ENCODE measurements at regions not wholly inside any gene's neighbourhood (a gene's known extent, or its start where the extent isn't known, plus 50 kb on each side); places are given as distances from the start of the nearest gene placed in this dataset.

GRCh38 chr2:138213084-138213483 lies 248.8 kb downstream of the HNMT start:
- H3K79me2 ChIP-seq (ENCODE audit: insufficient read depth), result no peaks in the 10 kb centered on the region
- no peak overlapping the region for H3K9ac ChIP-seq
- no peak overlapping the region for H3K4me2 ChIP-seq (ENCODE audit: unreplicated experiment)
- in situ Hi-C loops (cut with MboI), result no loop called here
- no peak overlapping the region for H3K27ac ChIP-seq
- no peaks in the 10 kb centered on the region for H3K4me1 ChIP-seq (ENCODE audit: insufficient read depth)
- no peaks in the 10 kb centered on the region for H3K36me3 ChIP-seq (ENCODE audit: low read depth)
- no peaks in the 10 kb centered on the region for H4K20me1 ChIP-seq (ENCODE audit: insufficient read depth)
- TF ChIP-seq EZH2 (IDR thresholded peaks at IDR 0.05; ENCODE audit: insufficient read depth, poor library complexity, severe bottlenecking) (no peak), EZH2phosphoT487 (IDR thresholded peaks at IDR 0.05; ENCODE audit: insufficient read depth, low read depth) (no peak)
- 19 to 21% methylated on average over 2 of the region's 2 CpGs for WGBS, 2 experiments (ENCODE audit: low coverage in 1 of 2, low lambda C conversion rate in 2 of 2, missing lambda C conversion rate in 2 of 2)
- no peak overlapping the region for H2AFZ ChIP-seq
- H3F3A ChIP-seq (ENCODE audit: insufficient read depth), result no peaks in the 10 kb centered on the region
- no peak for DNase-seq
- no peaks in the 10 kb centered on the region for H3K27me3 ChIP-seq (replicated peaks; ENCODE audit: insufficient read depth)
- H3K9me2 ChIP-seq (ENCODE audit: insufficient read depth), result no peaks in the 10 kb centered on the region
- no peaks in the 10 kb centered on the region for H3K9me3 ChIP-seq (ENCODE audit: low read depth)
- H3K4me3 ChIP-seq, result no peak overlapping the region

DNA sequence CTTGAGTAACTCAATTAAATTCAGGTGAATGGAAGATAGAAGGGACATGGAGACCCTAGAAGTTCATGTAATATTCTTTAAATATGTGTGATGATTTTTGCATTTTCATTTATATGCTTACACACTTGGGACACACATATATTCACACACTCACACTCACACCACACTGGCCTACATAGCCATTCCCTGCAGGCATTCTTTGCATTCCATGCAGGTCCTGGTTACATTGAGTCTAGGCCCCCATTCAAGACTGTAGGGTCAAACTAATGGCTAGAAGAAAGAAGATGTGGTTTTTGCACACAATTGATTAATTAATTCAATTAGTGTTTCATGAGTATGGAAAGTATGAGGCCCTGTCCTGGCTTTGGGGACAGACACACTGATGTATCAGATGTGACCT lies 249.4 kb downstream of the HNMT start:
- TF ChIP-seq EZH2phosphoT487 (IDR thresholded peaks at IDR 0.05; ENCODE audit: insufficient read depth, low read depth), result no peak
- TF ChIP-seq EZH2 (IDR thresholded peaks at IDR 0.05; ENCODE audit: insufficient read depth, poor library complexity, severe bottlenecking), result no peak
- no peaks in the 10 kb centered on the region for H3K36me3 ChIP-seq (ENCODE audit: low read depth)

DNA sequence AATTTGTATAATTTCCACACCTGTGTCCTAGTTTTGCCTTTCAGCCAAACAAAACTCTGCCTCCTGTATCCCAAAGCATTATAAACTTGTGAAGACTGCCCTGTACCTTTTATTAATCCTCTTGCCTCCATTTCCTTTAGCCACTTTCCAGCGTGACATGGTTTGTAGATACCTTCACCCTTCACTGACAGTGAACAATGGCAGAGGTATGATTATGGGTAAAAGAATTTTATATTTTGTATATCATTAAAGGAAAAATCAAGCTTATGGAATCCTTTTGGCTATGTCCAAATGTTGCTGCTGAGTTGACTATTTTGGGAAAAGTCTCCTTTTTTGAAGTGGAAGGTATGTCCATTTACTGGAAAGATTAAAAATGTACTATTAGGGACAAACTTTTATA lies 251.7 kb downstream of the HNMT start:
- Histone ChIP-seq H3K4me2 (ENCODE audit: unreplicated experiment) (no peak overlapping the region), H3K36me3 (ENCODE audit: low read depth) (no peaks in the 10 kb centered on the region), H3K9ac (no peak overlapping the region), H3K79me2 (ENCODE audit: insufficient read depth) (no peaks in the 10 kb centered on the region), H3K27ac (no peak overlapping the region), H2AFZ (no peak overlapping the region), H3F3A (ENCODE audit: insufficient read depth) (no peaks in the 10 kb centered on the region), H3K27me3 (replicated peaks; ENCODE audit: insufficient read depth) (no peaks in the 10 kb centered on the region), H4K20me1 (ENCODE audit: insufficient read depth) (no peaks in the 10 kb centered on the region), H3K4me1 (ENCODE audit: insufficient read depth) (no peaks in the 10 kb centered on the region), H3K4me3 (no peak overlapping the region), H3K9me3 (ENCODE audit: low read depth) (no peaks in the 10 kb centered on the region), H3K9me2 (ENCODE audit: insufficient read depth) (no peaks in the 10 kb centered on the region)
- in situ Hi-C loops (cut with MboI), result no loop called here
- 72 to 91% methylated on average over 1 of the region's 1 CpG for WGBS, 2 experiments (ENCODE audit: low coverage in 1 of 2, low lambda C conversion rate in 2 of 2, missing lambda C conversion rate in 2 of 2)
- DNase-seq, result no peak
- TF ChIP-seq EZH2phosphoT487 (IDR thresholded peaks at IDR 0.05; ENCODE audit: insufficient read depth, low read depth) (no peak), EZH2 (IDR thresholded peaks at IDR 0.05; ENCODE audit: insufficient read depth, poor library complexity, severe bottlenecking) (no peak)

More for the DNA sequence above, 249.4 kb downstream of the HNMT start:
- no peak for DNase-seq
- H2AFZ ChIP-seq, result no peak overlapping the region
- no peaks in the 10 kb centered on the region for H3F3A ChIP-seq (ENCODE audit: insufficient read depth)
- no peaks in the 10 kb centered on the region for H3K79me2 ChIP-seq (ENCODE audit: insufficient read depth)
- H3K4me3 ChIP-seq, result no peak overlapping the region
- no peak overlapping the region for H3K9ac ChIP-seq
- H3K9me3 ChIP-seq (ENCODE audit: low read depth), result no peaks in the 10 kb centered on the region
- H3K4me1 ChIP-seq (ENCODE audit: insufficient read depth), result no peaks in the 10 kb centered on the region
- H3K9me2 ChIP-seq (ENCODE audit: insufficient read depth), result no peaks in the 10 kb centered on the region
- no peak overlapping the region for H3K4me2 ChIP-seq (ENCODE audit: unreplicated experiment)
- in situ Hi-C loops (cut with MboI), result no loop called here
- no peak overlapping the region for H3K27ac ChIP-seq
- no peaks in the 10 kb centered on the region for H4K20me1 ChIP-seq (ENCODE audit: insufficient read depth)
- H3K27me3 ChIP-seq (replicated peaks; ENCODE audit: insufficient read depth), result no peaks in the 10 kb centered on the region

- Histone ChIP-seq H3K27ac (no peak overlapping the region), H3K36me3 (ENCODE audit: low read depth) (no peaks in the 10 kb centered on the region), H3K9me3 (ENCODE audit: low read depth) (no peaks in the 10 kb centered on the region), H3K27me3 (replicated peaks; ENCODE audit: insufficient read depth) (no peaks in the 10 kb centered on the region), H3F3A (ENCODE audit: insufficient read depth) (no peaks in the 10 kb centered on the region), H3K4me2 (ENCODE audit: unreplicated experiment) (no peak overlapping the region), H3K4me1 (ENCODE audit: insufficient read depth) (no peaks in the 10 kb centered on the region), H3K4me3 (no peak overlapping the region), H3K9ac (no peak overlapping the region), H3K79me2 (ENCODE audit: insufficient read depth) (no peaks in the 10 kb centered on the region), H4K20me1 (ENCODE audit: insufficient read depth) (no peaks in the 10 kb centered on the region), H2AFZ (no peak overlapping the region), H3K9me2 (ENCODE audit: insufficient read depth) (no peaks in the 10 kb centered on the region)
- TF ChIP-seq EZH2 (IDR thresholded peaks at IDR 0.05; ENCODE audit: insufficient read depth, poor library complexity, severe bottlenecking), result no peak
- TF ChIP-seq EZH2phosphoT487 (IDR thresholded peaks at IDR 0.05; ENCODE audit: insufficient read depth, low read depth), result no peak
- in situ Hi-C loops (cut with MboI), result no loop called here
- no peak for DNase-seq
These were observed 253.7 kb downstream of the HNMT start for GRCh38 chr2:138217975-138218374.

DNA sequence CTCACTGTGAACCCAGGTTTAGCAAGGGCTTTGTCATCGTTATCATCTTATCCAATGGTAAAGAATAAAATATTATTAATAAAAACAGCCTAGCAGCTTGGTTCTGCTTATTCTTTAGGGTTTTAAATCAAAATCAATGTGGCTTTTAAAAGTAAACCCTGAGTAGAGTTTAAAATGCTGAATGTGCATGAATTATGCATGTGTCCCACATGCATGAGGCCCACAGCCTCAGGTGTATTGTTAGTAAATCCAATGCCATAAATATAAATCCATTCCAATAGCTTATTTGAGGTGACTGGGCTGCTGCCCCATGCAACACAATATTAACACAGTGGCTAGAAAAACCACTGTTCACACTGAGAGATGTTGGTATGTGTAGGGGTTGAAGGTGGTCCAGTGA lies 254.1 kb downstream of the HNMT start:
- H3K9me2 ChIP-seq (ENCODE audit: insufficient read depth), result no peaks in the 10 kb centered on the region
- 53 to 65% methylated on average over 1 of the region's 1 CpG for WGBS, 2 experiments (ENCODE audit: low coverage in 1 of 2, low lambda C conversion rate in 2 of 2, missing lambda C conversion rate in 2 of 2)
- TF ChIP-seq EZH2phosphoT487 (IDR thresholded peaks at IDR 0.05; ENCODE audit: insufficient read depth, low read depth), result no peak
- TF ChIP-seq EZH2 (IDR thresholded peaks at IDR 0.05; ENCODE audit: insufficient read depth, poor library complexity, severe bottlenecking), result no peak
- no peaks in the 10 kb centered on the region for H4K20me1 ChIP-seq (ENCODE audit: insufficient read depth)
- no peak overlapping the region for H3K27ac ChIP-seq
- no peaks in the 10 kb centered on the region for H3K36me3 ChIP-seq (ENCODE audit: low read depth)
- H3K4me1 ChIP-seq (ENCODE audit: insufficient read depth), result no peaks in the 10 kb centered on the region
- H3K27me3 ChIP-seq (replicated peaks; ENCODE audit: insufficient read depth), result no peaks in the 10 kb centered on the region
- H3K4me3 ChIP-seq, result no peak overlapping the region
- no peak overlapping the region for H3K9ac ChIP-seq
- H3K4me2 ChIP-seq (ENCODE audit: unreplicated experiment), result no peak overlapping the region
- DNase-seq, result no peak
- in situ Hi-C loops (cut with MboI), result no loop called here
- no peaks in the 10 kb centered on the region for H3K9me3 ChIP-seq (ENCODE audit: low read depth)
- no peak overlapping the region for H2AFZ ChIP-seq
- H3F3A ChIP-seq (ENCODE audit: insufficient read depth), result no peaks in the 10 kb centered on the region
- no peaks in the 10 kb centered on the region for H3K79me2 ChIP-seq (ENCODE audit: insufficient read depth)

Measured in GM23248 (cell line).